Keratinocyte (primary cell): ENCODE measurements at regions not wholly inside any gene's neighbourhood (a gene's known extent, or its start where the extent isn't known, plus 50 kb on each side); places are given as distances from the start of the nearest gene placed in this dataset.

Experiments used
- EZH2 ChIP-seq: IDR thresholded peaks from one replicate; pipeline ENCODE4 v1.6.1; 2012; ENCODE audit warnings: inconsistent platforms, mild to moderate bottlenecking, low read length, moderate library complexity
- TF ChIP-seq, protein P1 (sequence below), 3 experiments: IDR thresholded peaks in 1 of 3; conservative IDR thresholded peaks in 1 of 3; optimal IDR thresholded peaks in 1 of 3; 2 replicates in 2 of 3; 3 replicates in 1 of 3; pipeline versions ENCODE3 to v1.5.1; 2011; ENCODE audit warnings: low read length in 3 of 3, mild to moderate bottlenecking in 3 of 3, moderate library complexity in 2 of 3, control low read depth in 1 of 3, inconsistent platforms in 1 of 3; ENCODE audit not compliant: insufficient read depth in 2 of 3; ENCODE audit errors: extremely low read depth in 1 of 3

- TF ChIP-seq, protein P1, sequence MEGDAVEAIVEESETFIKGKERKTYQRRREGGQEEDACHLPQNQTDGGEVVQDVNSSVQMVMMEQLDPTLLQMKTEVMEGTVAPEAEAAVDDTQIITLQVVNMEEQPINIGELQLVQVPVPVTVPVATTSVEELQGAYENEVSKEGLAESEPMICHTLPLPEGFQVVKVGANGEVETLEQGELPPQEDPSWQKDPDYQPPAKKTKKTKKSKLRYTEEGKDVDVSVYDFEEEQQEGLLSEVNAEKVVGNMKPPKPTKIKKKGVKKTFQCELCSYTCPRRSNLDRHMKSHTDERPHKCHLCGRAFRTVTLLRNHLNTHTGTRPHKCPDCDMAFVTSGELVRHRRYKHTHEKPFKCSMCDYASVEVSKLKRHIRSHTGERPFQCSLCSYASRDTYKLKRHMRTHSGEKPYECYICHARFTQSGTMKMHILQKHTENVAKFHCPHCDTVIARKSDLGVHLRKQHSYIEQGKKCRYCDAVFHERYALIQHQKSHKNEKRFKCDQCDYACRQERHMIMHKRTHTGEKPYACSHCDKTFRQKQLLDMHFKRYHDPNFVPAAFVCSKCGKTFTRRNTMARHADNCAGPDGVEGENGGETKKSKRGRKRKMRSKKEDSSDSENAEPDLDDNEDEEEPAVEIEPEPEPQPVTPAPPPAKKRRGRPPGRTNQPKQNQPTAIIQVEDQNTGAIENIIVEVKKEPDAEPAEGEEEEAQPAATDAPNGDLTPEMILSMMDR (optimal IDR thresholded peaks at IDR 0.05 in 1 of 3, IDR thresholded peaks at IDR 0.05 in 1 of 3, conservative IDR thresholded peaks at IDR 0.05 in 1 of 3; ENCODE audit: extremely low read depth in 1 of 3, insufficient read depth in 2 of 3, low read length in 3 of 3) = no peak
- no peak for TF ChIP-seq EZH2
These were observed 346.0 kb upstream of the C11orf87 start for GRCh38 chr11:109075976-109076375.
